MM.1S (cell line): ENCODE measurements at regions not wholly inside any gene's neighbourhood (a gene's known extent, or its start where the extent isn't known, plus 50 kb on each side); places are given as distances from the start of the nearest gene placed in this dataset.

ENCODE experiments used
- EZH2 ChIP-seq: fragments of 300-600 bp; sonication (generic); optimal IDR thresholded peaks from 2 replicates; pipeline ENCODE3; 2017; ENCODE audit warnings: low read depth, mild to moderate bottlenecking, antibody characterized with exemption, low read length, mixed read lengths
- TF ChIP-seq, protein P1 (sequence below): fragments of 300-600 bp; sonication (generic); IDR thresholded peaks from 2 replicates; pipeline ENCODE4 v1.5.1; 2016; ENCODE audit warnings: antibody characterized with exemption, low read length, mixed read lengths

DNA sequence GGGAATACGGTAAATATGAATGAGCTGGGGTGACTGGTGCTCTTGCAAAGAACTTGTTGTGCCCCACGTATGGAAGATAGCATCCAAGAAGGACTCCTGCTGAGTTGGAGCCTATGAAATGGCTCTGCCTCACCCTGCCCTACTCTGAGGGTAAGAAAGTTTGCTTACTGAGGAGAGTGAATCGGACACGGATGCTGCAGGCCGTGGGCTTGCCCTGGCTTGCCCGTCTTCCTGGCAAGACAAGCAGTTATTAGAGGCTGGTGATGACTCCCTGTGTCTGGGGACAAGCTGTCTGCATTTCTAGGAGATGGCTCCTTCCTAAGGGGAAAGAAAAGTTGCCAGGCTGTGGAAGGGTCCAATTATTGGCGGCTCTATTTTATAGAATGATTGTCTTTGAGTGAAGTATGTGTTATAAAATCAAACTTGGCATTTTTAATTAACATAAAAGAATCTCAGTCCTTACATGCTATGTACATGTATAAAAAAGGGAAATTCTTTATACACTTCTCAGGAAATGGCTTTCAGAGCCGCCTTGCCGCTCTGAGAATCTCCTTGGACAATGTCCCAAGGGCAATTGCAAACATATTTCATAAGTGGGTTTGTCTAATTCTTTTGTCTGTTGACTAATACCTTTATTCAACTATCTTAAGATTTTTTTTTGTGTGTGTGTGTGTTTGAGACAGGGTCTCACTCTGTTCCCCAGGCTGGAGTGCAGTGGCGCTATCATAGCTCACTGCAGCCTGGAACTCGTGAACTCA is 64.6 kb downstream of the CYP26A1 start:
- TF ChIP-seq, protein P1, sequence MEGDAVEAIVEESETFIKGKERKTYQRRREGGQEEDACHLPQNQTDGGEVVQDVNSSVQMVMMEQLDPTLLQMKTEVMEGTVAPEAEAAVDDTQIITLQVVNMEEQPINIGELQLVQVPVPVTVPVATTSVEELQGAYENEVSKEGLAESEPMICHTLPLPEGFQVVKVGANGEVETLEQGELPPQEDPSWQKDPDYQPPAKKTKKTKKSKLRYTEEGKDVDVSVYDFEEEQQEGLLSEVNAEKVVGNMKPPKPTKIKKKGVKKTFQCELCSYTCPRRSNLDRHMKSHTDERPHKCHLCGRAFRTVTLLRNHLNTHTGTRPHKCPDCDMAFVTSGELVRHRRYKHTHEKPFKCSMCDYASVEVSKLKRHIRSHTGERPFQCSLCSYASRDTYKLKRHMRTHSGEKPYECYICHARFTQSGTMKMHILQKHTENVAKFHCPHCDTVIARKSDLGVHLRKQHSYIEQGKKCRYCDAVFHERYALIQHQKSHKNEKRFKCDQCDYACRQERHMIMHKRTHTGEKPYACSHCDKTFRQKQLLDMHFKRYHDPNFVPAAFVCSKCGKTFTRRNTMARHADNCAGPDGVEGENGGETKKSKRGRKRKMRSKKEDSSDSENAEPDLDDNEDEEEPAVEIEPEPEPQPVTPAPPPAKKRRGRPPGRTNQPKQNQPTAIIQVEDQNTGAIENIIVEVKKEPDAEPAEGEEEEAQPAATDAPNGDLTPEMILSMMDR: no peak
- TF ChIP-seq EZH2: no peak
